Natural killer cell (primary cell): ENCODE measurements at regions not wholly inside any gene's neighbourhood (a gene's known extent, or its start where the extent isn't known, plus 50 kb on each side); places are given as distances from the start of the nearest gene placed in this dataset.
"Not testable (repeated sequence)": the region's sequence is repeated elsewhere in the genome, so short reads cannot be mapped to it uniquely, and the experiment has no call there.

Experiments used
- ATAC-seq, 3 donors: fragments of 150-1000 bp in 2 of 3; fragments of 200-7000 bp in 1 of 3; cut with Tn5 transposase; 1 replicate in 1 of 3; 2 replicates in 2 of 3; pipeline ENCODE4 v1.10.0; 2021; ENCODE audit warnings: mild to moderate bottlenecking in 2 of 3, moderate library complexity in 2 of 3
- DNase-seq, 2 donors: peaks; one replicate each; pipeline versions ENCODE4 v3.0.0 to v3.0.0-alpha.2; 2013 to 2021; ENCODE audit warnings: mixed read lengths in 1 of 2
- H3K27ac ChIP-seq: one replicate; pipeline ENCODE4 v1.5.1; 2013; ENCODE audit warnings: mild to moderate bottlenecking, low read length
- H3K27me3 ChIP-seq: one replicate; pipeline ENCODE4 v1.6.1; 2013; ENCODE audit warnings: low read length; ENCODE audit not compliant: control insufficient read depth, insufficient read depth
- H3K36me3 ChIP-seq: one replicate; pipeline ENCODE4 v1.6.1; 2013; ENCODE audit warnings: low read length; ENCODE audit not compliant: control insufficient read depth, insufficient read depth
- H3K4me1 ChIP-seq: one replicate; pipeline ENCODE4 v1.6.1; 2013; ENCODE audit warnings: low read length; ENCODE audit not compliant: control insufficient read depth, insufficient read depth
- H3K4me3 ChIP-seq: one replicate; pipeline ENCODE4 v1.5.1; 2013; ENCODE audit warnings: low read length
- H3K9me3 ChIP-seq: one replicate; pipeline ENCODE4 v1.6.1; 2013; ENCODE audit warnings: low read length; ENCODE audit not compliant: control insufficient read depth, insufficient read depth
- H3K27ac Mint-ChIP-seq, 2 donors: one replicate each; pipeline ENCODE4 v1.8.0; 2022; ENCODE audit warnings: mild to moderate bottlenecking in 2 of 2, mixed read lengths in 2 of 2, moderate library complexity in 1 of 2
- H3K27me3 Mint-ChIP-seq, 2 donors: one replicate each; pipeline ENCODE4 v1.8.0; 2022; ENCODE audit warnings: low read depth in 2 of 2, mixed read lengths in 2 of 2
- H3K36me3 Mint-ChIP-seq: one replicate; pipeline ENCODE4 v1.8.0; 2022; ENCODE audit warnings: mixed read lengths
- H3K4me1 Mint-ChIP-seq, 2 donors: one replicate each; pipeline ENCODE4 v1.8.0; 2022; ENCODE audit warnings: mixed read lengths in 2 of 2
- H3K4me3 Mint-ChIP-seq: one replicate; pipeline ENCODE4 v1.8.0; 2022; ENCODE audit warnings: mild to moderate bottlenecking, moderate library complexity, mixed read lengths
- H3K9me3 Mint-ChIP-seq, 2 donors: one replicate each; pipeline ENCODE4 v1.8.0; 2022; ENCODE audit warnings: mixed read lengths in 2 of 2
- CTCF ChIP-seq: fragments of 200-600 bp; IDR thresholded peaks from one replicate; pipeline ENCODE4 v1.8.0; 2022; ENCODE audit warnings: antibody characterized with exemption
- WGBS: methylation state at CpG from one replicate; pipeline ENCODE4 v1.1.7; 2013; ENCODE audit warnings: missing lambda C conversion rate; ENCODE audit not compliant: insufficient coverage; 5-methylcytosine and 5-hydroxymethylcytosine counted together
- intact Hi-C: fragments of 100-400 bp; cut with micrococcal nuclease; formaldehyde crosslinking; loops from one replicate; pipeline ENCODE4 v1.14.2; 2022

GRCh38 chr1:80565406-80565805 lies 1235.3 kb upstream of the ADGRL2 start:
- no peaks in the 10 kb centered on the region for H3K9me3 ChIP-seq
- TF ChIP-seq CTCF: no peak
- ATAC-seq (no peak), DNase-seq (no peak)
- H3K4me1 ChIP-seq: no peaks in the 10 kb centered on the region
- no peaks in the 10 kb centered on the region for H3K36me3 ChIP-seq
- no peak overlapping the region for H3K4me3 ChIP-seq
- no peaks in the 10 kb centered on the region for H3K27me3 ChIP-seq
- peaks cover 10 to 27% of the 10 kb centered on the region in 2 donors for H3K9me3 Mint-ChIP-seq
- H3K27me3 Mint-ChIP-seq: no peaks in the 10 kb centered on the region
- intact Hi-C loops: no loop called here
- no peak overlapping the region for H3K27ac Mint-ChIP-seq
- H3K27ac ChIP-seq: no peak overlapping the region
- peaks cover 16% of the 10 kb centered on the region for H3K36me3 Mint-ChIP-seq
- no peak overlapping the region for H3K4me3 Mint-ChIP-seq
- H3K4me1 Mint-ChIP-seq: no peaks in the 10 kb centered on the region
- no CpG with 5 or more reads among the region's 1 CpG for WGBS

- Mint-ChIP-seq H3K27ac (no peak overlapping the region), H3K27me3 (no peaks in the 10 kb centered on the region), H3K9me3 (peaks cover 9 to 16% of the 10 kb centered on the region in 2 donors), H3K36me3 (no peaks in the 10 kb centered on the region), H3K4me3 (no peak overlapping the region), H3K4me1 (no peaks in the 10 kb centered on the region)
- ATAC-seq (no peak), DNase-seq (no peak)
- Histone ChIP-seq H3K4me1 (no peaks in the 10 kb centered on the region), H3K9me3 (peaks cover 2% of the 10 kb centered on the region), H3K36me3 (no peaks in the 10 kb centered on the region), H3K27ac (no peak overlapping the region), H3K4me3 (no peak overlapping the region), H3K27me3 (no peaks in the 10 kb centered on the region)
- WGBS: no CpG with 5 or more reads among the region's 1 CpG
- intact Hi-C loops: no loop called here
- no peak for TF ChIP-seq CTCF
Observed at GRCh38 chr1:80542231-80542630, 1258.5 kb upstream of the ADGRL2 start.

GRCh38 chr1:80540596-80540995 lies 1260.1 kb upstream of the ADGRL2 start:
- peaks cover 9 to 20% of the 10 kb centered on the region in 2 donors for H3K9me3 Mint-ChIP-seq
- no peaks in the 10 kb centered on the region for H3K4me1 ChIP-seq
- H3K4me1 Mint-ChIP-seq: no peaks in the 10 kb centered on the region
- no peak overlapping the region for H3K27ac Mint-ChIP-seq
- no peak for ATAC-seq
- intact Hi-C loops: no loop called here
- H3K4me3 ChIP-seq: no peak overlapping the region
- H3K36me3 ChIP-seq: no peaks in the 10 kb centered on the region
- H3K27me3 Mint-ChIP-seq: no peaks in the 10 kb centered on the region
- H3K27ac ChIP-seq: no peak overlapping the region
- H3K4me3 Mint-ChIP-seq: no peak overlapping the region
- peaks cover 2% of the 10 kb centered on the region for H3K9me3 ChIP-seq
- no CpG with 5 or more reads among the region's 1 CpG for WGBS
- H3K36me3 Mint-ChIP-seq: no peaks in the 10 kb centered on the region
- H3K27me3 ChIP-seq: no peaks in the 10 kb centered on the region
- no peak for DNase-seq
- no peak for TF ChIP-seq CTCF

GRCh38 chr1:80540149-80540548 lies 1260.6 kb upstream of the ADGRL2 start:
- WGBS: 95% methylated on average over 1 of the region's 1 CpG
- ATAC-seq (no peak), DNase-seq (no peak)
- Mint-ChIP-seq H3K4me3 (no peak overlapping the region), H3K9me3 (peaks cover 9 to 23% of the 10 kb centered on the region in 2 donors), H3K36me3 (peaks cover 3% of the 10 kb centered on the region), H3K4me1 (no peaks in the 10 kb centered on the region), H3K27ac (no peak overlapping the region), H3K27me3 (no peaks in the 10 kb centered on the region)
- H3K4me1 ChIP-seq: no peaks in the 10 kb centered on the region
- H3K27ac ChIP-seq: no peak overlapping the region
- no peak for TF ChIP-seq CTCF
- no peak overlapping the region for H3K4me3 ChIP-seq
- H3K27me3 ChIP-seq: no peaks in the 10 kb centered on the region
- intact Hi-C loops: no loop called here
- no peaks in the 10 kb centered on the region for H3K36me3 ChIP-seq
- H3K9me3 ChIP-seq: peaks cover 2% of the 10 kb centered on the region

GRCh38 chr1:80539298-80539697 lies 1261.4 kb upstream of the ADGRL2 start:
- ATAC-seq, H3K36me3 ChIP-seq, H3K9me3 ChIP-seq, H3K4me1 Mint-ChIP-seq, H3K27ac ChIP-seq, H3K4me3 Mint-ChIP-seq, H3K4me1 ChIP-seq, intact Hi-C loops, H3K27ac Mint-ChIP-seq, H3K27me3 ChIP-seq, DNase-seq, H3K4me3 ChIP-seq, H3K36me3 Mint-ChIP-seq, H3K27me3 Mint-ChIP-seq: not testable (repeated sequence)
- 92% methylated on average over 8 of the region's 8 CpGs for WGBS
- peaks cover 9 to 24% of the 10 kb centered on the region in 2 donors for H3K9me3 Mint-ChIP-seq
